RWPE2 (cell line): ENCODE measurements at regions not wholly inside any gene's neighbourhood (a gene's known extent, or its start where the extent isn't known, plus 50 kb on each side); places are given as distances from the start of the nearest gene placed in this dataset.

Experiments used
- ATAC-seq: fragments of 200-7000 bp; cut with Tn5 transposase; 3 replicates; pipeline ENCODE4 v1.9.1; 2021; ENCODE audit warnings: low read depth
- DNase-seq: peaks from one replicate; pipeline ENCODE4 v3.0.0-alpha.2; 2020; ENCODE audit warnings: low spot score
- H3K27ac ChIP-seq: fragments of 450-650 bp; 2 replicates; pipeline ENCODE4 v1.5.1; 2017; ENCODE audit warnings: mild to moderate bottlenecking; ENCODE audit not compliant: poor library complexity, severe bottlenecking
- H3K27me3 ChIP-seq: fragments of 250-450 bp; sonication (Bioruptor Pico); 2 replicates; pipeline ENCODE4 v1.5.1; 2021; ENCODE audit warnings: mild to moderate bottlenecking, moderate library complexity; ENCODE audit not compliant: insufficient read depth, poor library complexity, severe bottlenecking
- H3K36me3 ChIP-seq: fragments of 250-450 bp; sonication (Bioruptor Pico); 2 replicates; pipeline ENCODE4 v1.5.1; 2020; ENCODE audit warnings: low read depth, mild to moderate bottlenecking, moderate library complexity
- H3K4me1 ChIP-seq: fragments of 250-450 bp; sonication (Bioruptor Pico); 2 replicates; pipeline ENCODE4 v1.5.1; 2021; ENCODE audit warnings: mild to moderate bottlenecking, moderate library complexity; ENCODE audit not compliant: insufficient read depth, poor library complexity, severe bottlenecking
- H3K4me3 ChIP-seq: fragments of 250-450 bp; sonication (Bioruptor Pico); 2 replicates; pipeline ENCODE4 v1.5.1; 2021; ENCODE audit warnings: mild to moderate bottlenecking, moderate library complexity; ENCODE audit not compliant: severe bottlenecking
- H3K9me3 ChIP-seq: fragments of 250-450 bp; sonication (Bioruptor Pico); 2 replicates; pipeline ENCODE4 v1.5.1; 2021; ENCODE audit warnings: mild to moderate bottlenecking, moderate library complexity; ENCODE audit not compliant: severe bottlenecking
- TF ChIP-seq, protein P1 (sequence below): fragments of 450-650 bp; IDR thresholded peaks from one replicate; pipeline ENCODE4 v1.5.1; 2017; ENCODE audit warnings: mild to moderate bottlenecking, moderate library complexity; ENCODE audit not compliant: poor library complexity, severe bottlenecking

DNA sequence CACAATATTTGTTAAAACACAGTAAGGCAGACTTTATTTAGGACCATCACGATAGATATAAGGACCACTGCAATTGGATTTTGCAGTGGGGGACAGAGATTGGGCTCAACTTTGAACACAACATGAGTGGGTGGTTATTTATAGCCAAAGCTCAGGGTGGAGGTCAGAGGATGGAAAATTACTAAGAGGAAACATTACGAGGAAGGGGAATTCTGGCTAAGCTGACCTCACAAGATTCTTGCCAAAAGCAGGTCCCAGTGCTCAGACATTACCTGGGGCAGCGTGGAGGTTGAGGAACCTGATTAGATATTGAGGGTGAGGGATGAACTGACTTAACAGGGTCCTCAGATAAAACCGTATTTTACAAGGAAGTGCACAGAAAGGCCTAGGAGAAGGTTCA, 88.9 kb upstream of the NBEA start:
- no peak for DNase-seq
- Histone ChIP-seq H3K27me3 (no peaks in the 10 kb centered on the region), H3K9me3 (no peaks in the 10 kb centered on the region), H3K4me3 (no peak overlapping the region), H3K4me1 (no peaks in the 10 kb centered on the region), H3K36me3 (no peaks in the 10 kb centered on the region), H3K27ac (no peak overlapping the region)
- TF ChIP-seq, protein P1, sequence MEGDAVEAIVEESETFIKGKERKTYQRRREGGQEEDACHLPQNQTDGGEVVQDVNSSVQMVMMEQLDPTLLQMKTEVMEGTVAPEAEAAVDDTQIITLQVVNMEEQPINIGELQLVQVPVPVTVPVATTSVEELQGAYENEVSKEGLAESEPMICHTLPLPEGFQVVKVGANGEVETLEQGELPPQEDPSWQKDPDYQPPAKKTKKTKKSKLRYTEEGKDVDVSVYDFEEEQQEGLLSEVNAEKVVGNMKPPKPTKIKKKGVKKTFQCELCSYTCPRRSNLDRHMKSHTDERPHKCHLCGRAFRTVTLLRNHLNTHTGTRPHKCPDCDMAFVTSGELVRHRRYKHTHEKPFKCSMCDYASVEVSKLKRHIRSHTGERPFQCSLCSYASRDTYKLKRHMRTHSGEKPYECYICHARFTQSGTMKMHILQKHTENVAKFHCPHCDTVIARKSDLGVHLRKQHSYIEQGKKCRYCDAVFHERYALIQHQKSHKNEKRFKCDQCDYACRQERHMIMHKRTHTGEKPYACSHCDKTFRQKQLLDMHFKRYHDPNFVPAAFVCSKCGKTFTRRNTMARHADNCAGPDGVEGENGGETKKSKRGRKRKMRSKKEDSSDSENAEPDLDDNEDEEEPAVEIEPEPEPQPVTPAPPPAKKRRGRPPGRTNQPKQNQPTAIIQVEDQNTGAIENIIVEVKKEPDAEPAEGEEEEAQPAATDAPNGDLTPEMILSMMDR = no peak
- ATAC-seq = no peak

DNA sequence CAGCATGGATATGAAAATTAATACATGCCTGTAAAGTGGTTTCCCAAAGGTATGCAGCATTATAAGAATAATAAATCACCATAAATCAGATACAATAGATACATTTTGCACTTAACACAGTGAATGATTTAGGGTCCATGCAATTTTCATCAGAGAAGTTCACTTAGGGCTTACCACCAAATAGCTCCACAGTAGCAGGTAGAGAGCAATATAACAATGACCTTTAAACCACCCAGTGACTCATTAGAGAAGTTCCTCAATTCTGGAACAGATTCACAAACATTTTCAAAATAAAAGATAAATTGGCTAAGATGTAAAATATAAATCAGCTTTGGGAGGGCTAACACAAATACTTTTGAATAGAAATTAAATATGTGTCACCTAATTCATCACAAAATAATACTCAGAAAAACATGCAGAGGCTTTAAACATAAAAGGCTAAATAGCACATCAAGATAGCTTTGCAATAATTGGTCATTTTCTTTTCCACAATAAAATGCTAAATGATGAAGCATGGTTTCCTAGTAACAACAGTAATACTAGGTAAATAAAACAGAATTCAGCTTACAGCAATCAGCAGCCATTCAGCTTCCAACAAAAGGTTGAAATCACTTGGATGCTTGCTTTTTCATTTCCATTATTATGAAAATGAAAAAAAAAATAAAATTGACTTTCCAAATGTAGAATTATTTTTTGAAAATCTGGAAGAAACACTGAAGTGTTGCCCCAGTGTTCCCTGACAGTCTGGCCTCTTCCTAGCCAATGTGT, 84.3 kb upstream of the NBEA start:
- Histone ChIP-seq H3K4me3 (no peak overlapping the region), H3K36me3 (no peaks in the 10 kb centered on the region), H3K4me1 (no peaks in the 10 kb centered on the region), H3K9me3 (no peaks in the 10 kb centered on the region), H3K27me3 (no peaks in the 10 kb centered on the region), H3K27ac (no peak overlapping the region)
- TF ChIP-seq, protein P1 = no peak
- no peak for ATAC-seq
- no peak for DNase-seq

DNA sequence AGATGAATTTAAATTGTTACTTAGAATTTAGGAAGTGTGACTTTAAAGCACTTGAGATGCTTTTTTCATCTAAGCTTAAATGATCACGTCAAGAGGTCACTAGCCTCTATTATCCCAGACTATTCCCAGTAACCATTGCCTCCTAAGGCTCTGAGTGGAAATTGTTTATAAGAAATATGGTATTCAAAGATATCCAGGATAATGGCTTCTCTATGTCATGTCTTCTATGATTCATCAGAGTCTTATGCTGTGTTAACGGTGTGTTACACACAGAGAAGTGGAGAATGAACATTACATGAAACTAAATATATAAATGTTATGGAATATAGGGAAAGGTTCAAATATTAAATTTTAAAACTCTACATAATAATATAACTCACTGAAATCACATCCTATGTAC, 79.8 kb upstream of the NBEA start:
- Histone ChIP-seq H3K27ac (no peak overlapping the region), H3K4me3 (no peak overlapping the region), H3K4me1 (peaks cover 8% of the 10 kb centered on the region), H3K27me3 (no peaks in the 10 kb centered on the region), H3K9me3 (no peaks in the 10 kb centered on the region), H3K36me3 (no peaks in the 10 kb centered on the region)
- TF ChIP-seq, protein P1 = no peak
- ATAC-seq (no peak), DNase-seq (no peak)

DNA sequence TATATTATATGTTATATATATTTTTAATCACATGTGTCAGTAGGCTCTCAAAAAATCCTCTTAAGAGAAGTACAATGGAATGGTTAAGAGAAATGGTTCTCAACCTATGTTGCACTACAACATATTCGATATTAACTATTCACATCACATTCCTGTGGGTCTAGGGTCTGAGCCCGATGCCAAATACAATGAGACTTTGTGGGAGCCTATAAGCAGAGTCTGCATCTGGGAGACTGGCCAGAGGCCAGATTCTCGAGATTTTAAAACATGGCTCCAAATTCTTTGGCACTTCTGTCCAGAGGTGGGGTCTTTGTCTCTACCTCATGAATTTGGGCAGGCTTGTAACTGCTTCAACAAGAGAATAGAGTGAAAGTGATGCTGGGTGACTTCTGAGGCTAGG, 79.4 kb upstream of the NBEA start:
- Histone ChIP-seq H3K4me1 (peaks cover 8% of the 10 kb centered on the region), H3K27me3 (no peaks in the 10 kb centered on the region), H3K9me3 (no peaks in the 10 kb centered on the region), H3K27ac (no peak overlapping the region), H3K4me3 (no peak overlapping the region), H3K36me3 (no peaks in the 10 kb centered on the region)
- TF ChIP-seq, protein P1 = no peak
- no peak for DNase-seq
- no peak for ATAC-seq
